ENCODE measurements at regions not wholly inside any gene's neighbourhood (a gene's known extent, or its start where the extent isn't known, plus 50 kb on each side); places are given as distances from the start of the nearest gene placed in this dataset.

DNA sequence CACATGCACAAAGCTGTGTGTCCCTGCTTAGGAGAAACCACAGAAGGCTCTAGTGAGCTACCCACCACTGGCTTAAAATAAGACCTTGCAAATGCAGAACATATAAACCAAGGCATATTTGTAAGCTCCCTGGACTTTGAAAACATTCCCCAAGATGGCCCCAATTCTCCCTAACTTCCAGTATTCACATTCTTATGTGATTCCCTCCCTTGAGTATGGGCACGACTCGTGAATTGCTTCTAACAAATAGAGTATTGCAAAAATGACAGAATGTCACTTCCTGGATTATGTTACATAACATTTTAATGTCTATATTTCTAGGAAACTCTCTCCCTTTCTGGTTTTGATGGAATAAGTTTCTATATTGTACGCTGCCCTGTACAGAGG is 131.8 kb upstream of the MCTP2 start:
- no peak for DNase-seq

DNA sequence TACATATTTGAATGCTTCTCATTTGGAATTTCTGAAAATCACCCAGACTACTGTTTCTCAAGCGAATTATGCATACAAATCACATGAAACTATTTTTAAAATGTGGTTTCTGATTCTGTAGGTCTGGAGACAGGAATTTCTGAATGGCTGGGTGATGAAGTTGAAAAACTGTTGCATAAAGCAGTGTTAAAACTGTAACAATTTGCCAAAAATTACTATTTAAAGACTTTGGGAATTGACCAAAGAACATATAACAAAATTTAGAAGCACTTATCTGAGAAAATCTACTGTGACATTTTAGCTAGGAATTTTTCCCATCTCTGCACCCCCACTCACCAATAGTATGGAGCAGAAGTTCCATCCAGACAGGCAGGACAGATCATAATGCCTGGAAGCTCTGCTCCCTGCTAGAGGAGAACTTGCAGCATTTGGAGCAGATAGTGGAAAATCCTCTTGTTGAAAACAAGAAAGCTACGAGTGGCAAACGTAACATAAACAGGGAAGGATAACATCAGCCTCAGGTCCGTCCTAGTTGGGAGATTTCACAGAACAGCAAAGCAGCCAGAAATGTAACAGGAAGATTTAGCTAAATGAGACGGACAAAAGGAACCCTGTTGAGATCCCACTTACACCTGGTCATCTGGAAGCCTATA is 132.3 kb upstream of the MCTP2 start:
- no peak for DNase-seq

DNA sequence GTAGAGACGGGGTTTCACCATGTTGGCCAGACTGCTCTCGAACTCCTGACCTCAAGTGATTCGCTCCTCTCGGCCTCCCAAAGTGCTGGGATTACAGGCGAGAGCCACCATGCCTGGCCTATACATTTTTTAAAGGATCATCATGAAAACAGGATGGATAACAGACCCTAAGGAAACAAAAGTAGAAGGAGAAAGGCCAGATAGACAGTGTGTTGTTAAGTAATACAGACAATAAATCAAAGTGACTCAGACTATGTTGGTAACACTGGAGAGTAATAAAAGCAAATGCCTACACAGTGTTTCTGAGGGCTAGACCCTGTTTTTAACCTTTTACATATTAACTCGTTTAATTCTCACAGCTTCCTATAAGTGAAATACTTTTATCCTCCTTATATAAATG is 133.8 kb upstream of the MCTP2 start:
- no peak for DNase-seq

DNA sequence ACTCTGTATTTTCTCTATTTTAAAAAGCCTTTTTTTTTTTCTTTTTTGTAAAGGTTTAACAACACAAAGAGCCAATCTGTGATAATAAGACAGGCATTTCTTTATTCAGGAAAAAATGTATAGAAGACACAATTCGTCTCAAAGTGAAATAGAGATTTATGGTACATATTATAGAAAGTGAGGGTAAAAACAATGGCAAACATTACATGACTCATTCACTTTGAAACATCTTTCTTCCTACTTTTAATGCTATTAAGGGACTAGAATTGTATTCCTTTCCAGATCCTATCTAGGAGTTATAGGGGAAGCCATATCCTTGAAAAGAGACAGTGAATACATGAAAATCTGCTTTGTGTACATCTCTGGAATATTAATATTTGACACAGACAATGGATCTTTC is 137.1 kb upstream of the MCTP2 start:
- DNase-seq, result no peak

DNA sequence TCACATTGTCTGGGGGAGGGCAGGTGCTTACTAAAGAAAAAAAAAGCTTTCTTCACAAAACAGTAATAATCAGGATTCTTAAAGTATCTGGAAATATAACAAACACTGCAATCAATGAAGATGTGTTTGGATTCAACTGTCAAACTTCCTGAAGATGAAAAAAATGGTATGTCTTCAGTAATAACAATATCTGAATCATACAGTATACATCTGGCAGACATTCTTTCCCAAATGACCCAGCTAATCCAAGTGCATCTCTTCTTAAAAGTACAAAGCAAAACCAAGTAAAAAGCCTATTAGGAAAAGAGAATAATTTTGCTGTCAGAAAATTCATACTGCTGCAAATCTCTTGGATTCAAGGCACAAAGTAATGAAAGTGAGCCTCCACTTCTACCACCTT is 145.0 kb upstream of the MCTP2 start:
- DNase-seq, result no peak

DNA sequence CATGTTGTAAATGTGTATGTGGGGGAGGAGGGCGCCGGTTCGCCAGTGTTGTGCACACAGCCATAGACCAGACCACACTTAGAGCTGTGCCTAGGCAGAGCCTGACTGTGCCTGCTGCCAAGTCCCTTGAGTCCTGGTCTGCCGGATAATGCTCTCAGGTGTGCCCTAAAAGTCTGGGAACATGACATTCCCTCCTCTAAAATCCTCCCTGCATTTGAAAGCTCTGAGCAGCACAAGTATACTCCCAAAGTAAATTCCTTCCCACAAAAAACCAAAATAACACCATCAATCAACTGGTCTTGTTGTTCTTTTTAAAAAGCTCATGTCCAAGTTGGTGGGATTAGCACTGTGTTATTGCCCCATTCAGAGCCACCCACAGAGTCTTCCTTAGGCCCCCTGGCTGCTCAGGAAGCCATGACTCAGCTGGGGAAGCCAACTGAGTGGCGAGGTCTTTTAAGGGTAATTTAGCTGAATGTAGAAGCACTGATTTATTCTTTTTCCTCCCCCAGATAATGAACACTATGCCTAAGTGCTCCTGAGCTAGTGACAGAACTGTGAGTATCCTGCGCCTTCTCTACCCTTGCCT is 147.8 kb upstream of the MCTP2 start:
- DNase-seq, result no peak

DNA sequence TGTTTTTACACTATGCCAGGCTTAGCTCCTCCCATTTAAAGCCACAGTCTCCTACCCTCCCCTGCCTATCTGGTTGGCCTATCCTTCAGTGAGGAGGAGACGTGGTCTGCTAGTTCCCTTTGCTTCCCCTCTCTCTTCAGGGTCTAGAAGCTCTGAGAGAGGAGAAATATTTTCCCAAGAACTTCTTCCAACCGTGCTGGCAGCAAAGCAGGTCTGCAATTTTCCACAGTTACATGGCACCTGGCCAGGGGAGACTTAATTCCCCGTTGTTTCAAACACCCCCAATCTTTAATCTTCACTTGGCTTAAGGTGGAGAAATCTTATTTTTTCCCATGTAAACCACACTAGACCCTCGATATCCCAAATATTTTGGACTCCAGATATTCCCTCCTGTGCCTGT is 149.5 kb upstream of the MCTP2 start:
- DNase-seq, result no peak

DNA sequence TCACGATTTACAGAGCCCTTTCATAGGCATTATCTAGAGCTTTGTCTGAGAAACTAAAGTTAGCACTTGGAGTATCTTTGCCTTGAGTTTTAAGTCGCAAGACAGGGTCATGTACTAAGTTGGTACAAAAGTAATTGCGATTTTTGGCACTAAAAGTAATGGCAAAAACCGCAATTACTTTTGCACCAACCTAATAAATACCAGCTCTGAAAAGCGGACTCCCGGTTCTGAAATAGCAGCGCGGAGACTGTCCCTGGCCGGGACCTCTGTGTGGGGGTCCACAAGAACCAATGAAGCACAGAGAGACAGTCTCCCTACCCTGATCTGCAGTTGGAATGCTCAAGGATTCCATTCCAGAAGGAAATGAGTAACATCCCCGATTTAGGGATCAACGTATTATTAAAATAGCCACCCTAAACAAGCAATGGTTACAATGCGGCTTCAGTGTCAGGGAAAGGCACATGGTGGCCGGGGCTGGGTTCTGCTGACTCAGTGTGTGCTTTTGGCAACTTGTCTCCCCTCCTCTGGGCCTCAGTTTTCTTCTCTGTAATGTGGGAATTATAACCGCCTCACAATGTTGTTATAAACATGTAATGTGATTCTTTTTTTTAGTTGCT is 150.3 kb upstream of the MCTP2 start:
- no peak for DNase-seq

DNA sequence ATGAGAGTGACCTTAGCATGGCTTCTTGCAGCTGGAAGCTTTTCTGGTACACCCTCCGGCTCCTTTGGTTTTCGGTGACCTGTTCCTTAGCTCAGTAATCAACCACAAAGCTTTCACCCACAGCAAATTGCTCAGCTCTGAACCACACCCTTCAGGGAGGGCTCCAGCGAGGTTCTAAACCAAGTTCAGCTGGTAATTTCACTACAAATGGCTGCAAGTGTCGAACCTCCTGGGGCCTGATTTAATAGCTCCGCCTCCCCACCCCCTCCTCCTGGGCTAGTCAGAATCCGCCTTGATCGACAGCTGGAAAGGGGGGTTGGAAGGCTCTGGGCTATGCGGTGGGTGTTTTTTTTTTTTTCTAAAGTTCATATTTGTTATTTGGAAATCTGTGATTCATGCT is 150.9 kb upstream of the MCTP2 start:
- no peak for DNase-seq

DNA sequence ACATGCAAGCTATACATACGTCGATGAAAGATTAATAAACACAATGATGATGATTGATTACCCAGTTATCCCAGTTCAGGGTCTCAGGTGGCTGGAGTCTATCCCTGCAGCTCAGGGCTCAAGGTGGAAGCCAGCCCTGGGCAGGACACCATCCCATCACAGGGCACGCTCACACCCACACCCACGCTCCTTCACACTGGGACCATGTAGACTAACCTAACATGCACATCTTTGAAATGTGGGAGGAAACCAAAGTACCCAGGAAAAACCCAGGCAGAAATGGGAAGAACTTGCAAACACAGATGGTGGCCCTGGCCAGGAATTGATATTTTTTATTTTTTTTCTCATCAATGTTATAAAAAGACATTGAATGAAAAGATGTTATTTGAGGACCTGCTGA is 151.4 kb upstream of the MCTP2 start:
- DNase-seq, result no peak

DNA sequence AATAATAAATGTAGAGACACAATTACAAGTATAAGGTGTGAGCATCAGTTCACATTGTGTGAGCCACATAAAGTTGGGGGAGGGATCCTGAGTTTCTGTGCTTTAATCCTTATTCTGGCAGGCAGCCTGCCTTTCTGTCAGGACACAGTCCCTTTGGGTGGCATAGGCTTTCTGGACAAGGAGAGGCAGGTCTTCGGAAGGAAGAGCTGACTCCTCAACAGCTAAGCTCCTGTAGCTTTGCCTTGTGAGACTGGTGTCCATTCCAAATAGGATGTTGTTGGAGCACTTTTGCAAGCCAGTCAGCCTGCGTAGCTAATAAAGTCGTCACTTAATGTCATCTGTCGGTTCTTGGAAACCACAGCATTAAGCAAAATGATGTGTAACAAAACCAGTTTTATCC is 151.9 kb upstream of the MCTP2 start:
- DNase-seq, result no peak

DNA sequence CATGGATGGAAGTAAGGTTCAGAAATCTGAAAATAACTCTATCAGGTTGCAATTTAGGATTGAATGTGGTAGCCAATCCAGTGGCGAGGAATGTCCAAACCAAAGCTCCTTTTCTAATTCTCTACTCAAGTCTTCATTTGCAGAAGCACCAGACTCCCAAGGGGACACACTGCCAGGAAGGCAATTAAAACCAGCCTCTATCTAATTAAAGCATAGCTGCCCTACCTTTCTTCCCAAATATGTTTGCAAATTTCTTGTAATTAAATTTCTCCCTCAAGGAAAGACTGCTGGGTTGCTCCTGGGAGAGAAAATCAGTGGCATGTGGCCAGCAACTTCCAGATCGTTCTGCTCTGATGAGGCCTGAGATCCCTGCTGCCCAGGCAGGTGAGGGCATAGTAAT is 153.4 kb upstream of the MCTP2 start:
- DNase-seq, result no peak

DNA sequence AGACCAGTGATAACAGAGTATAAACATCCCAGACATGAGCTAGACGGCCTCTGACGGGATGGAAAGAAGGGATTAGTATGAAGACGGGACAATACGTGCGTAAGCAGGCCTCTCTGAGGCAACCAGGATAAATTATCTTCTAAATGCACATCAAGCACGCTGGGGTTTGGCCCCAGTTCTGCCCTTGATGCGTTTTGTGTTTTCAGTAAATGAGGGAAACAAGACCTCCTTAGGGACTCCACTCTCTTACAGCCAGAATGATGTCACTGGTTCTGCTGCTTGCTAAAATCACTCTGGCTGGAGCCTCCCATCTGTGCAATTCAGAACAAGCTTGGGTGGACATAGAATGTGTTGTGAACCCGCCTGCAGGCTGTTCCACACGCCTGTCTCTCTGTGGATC is 156.0 kb upstream of the MCTP2 start:
- DNase-seq, result no peak

DNA sequence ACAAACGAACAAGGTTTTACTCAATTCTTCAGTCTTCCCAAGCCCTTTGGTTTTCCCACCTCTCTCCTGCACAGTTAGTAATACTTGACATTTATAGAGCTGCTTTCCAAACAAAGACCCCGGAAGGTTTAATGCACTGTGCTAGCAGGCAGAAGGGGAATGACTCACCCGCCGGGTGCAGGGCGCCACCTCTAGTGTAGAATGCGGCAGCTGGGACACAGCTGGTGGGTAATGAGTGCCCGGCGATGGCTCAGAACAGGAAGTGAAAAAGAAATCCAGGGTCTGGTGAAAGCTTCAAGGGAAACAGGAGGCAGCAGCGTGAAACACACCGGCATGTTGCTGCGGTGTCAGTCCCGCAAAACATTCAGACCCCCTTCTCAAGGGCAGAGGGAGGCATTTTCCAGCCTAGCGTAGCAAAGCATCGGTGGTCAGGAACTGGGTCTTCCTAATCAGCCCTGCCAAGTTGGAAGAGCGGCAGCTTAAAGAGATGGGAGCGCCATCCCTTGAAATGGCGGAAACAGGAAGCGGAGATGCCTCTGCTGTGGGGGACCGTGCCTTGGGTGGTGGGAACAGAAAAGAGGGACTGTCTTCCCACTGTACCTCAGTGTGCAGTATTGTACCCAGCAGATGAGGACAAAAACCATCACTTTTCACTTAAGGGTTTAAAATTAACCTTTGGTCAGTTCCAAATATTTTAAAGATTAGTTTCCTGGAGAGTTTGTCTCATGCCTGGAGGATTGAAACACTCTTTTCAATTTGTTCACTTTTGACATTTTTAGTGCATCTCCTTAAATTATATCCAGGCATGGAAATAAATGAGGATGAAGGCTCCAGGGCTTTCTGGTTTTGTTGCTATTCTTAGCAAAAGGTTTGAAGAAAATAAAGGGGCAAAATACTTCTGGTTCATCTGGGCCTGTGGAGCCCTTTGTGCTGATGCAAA is 160.7 kb upstream of the MCTP2 start:
- DNase-seq, result no peak

DNA sequence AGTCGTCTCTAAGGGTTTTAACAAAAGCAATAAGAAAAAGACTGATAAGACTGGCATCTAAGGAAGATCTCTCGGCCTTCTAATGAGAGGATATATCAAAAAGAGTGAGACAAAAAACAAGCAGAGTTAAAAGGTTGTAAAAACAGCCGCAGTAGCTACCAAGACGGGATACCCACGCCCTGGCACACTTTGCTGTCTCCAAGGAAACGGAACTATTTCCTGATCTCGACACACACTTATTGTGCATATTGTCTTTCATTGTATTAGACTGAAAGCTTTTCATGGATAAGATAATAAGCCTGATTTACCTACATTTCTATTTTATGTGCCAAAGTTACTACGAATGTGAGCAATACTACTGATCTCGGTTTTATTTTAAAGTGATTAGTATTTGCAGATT is 161.5 kb upstream of the MCTP2 start:
- DNase-seq, result no peak

DNA sequence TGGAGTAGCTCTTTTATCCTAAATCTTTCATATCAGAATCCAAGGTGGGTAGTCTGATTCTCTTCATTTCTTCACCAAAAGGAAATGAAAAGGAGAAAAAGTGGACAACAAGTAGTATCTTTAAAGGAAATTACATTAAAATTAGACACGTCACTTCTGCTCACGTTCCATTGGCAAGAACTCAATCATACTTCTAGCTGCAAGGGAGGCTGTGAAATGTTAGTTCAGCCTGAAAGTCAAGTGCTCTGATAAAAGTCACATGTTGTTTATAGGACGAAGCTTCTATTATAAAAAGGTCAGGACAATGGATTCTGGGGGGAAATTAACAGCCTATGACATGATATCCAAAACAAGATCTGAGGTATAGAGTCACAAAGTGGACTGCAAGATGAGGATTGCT is 164.6 kb upstream of the MCTP2 start:
- DNase-seq, result no peak

DNA sequence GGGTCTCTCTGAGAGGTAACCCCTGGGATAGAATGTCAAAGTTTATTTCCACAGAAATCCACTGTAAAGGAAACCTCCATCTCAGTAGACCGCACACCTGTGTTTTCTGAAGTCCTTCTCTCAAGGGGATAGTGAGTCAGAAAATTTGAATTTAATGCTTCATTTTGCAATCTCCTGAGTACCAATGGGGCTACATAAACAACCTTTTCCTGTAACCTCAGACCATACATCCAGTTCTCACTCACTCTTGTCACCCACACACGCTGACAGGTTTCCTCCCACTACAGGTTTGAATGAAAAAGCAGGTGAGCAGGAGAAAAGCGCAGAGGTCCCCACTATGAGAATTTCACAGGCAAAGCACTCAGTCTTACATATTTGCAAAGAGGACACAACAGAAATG is 165.3 kb upstream of the MCTP2 start:
- DNase-seq, result no peak

DNA sequence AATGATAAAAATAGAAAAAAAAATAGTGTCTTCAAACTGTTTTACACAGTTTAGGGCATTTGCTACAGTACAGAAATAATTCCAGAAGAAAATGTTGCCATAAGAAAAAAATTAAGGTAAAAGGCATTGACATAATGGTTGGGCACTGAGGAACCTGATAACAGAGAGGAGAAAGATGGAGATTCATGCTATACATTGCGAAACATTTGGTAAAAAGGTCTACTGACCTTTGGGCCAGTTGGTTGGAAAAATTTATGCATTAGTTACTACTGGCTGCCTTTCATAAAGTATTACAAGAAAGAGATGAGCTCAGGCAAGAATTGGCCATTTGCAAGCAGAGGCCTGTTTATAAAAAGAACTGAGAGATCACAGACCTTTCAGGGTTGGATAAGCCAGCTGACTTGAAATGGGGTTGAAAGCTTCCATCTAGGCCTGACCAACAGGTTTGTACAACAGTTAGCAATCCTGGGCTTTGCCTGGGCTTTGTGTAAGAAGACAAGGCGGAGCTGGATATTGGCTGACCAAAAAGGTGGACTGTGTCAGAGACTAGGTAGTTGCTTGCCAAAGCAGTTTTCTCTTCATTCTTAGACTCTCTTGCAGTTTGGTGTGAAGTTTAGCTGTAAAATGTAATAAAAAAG is 166.6 kb upstream of the MCTP2 start:
- DNase-seq, result no peak

DNA sequence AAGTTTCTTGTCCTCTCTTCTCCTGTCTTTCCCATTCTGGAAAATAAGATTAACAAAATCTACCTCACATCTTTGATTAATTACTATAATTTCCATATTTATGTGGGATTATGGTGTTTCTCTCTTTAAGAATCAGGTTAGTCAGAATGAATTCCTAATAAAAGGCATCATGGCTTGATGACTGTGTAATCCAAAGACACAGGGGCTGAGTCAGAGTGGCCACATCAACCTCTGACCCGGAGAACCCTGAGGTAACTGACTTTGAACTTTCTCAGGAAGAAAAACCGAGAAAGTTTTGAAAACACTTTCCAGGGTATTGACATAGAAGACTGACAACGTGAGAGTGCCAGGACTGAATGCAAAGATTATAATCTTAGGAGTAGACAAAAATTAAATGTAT is 170.3 kb upstream of the MCTP2 start:
- no peak for DNase-seq

DNA sequence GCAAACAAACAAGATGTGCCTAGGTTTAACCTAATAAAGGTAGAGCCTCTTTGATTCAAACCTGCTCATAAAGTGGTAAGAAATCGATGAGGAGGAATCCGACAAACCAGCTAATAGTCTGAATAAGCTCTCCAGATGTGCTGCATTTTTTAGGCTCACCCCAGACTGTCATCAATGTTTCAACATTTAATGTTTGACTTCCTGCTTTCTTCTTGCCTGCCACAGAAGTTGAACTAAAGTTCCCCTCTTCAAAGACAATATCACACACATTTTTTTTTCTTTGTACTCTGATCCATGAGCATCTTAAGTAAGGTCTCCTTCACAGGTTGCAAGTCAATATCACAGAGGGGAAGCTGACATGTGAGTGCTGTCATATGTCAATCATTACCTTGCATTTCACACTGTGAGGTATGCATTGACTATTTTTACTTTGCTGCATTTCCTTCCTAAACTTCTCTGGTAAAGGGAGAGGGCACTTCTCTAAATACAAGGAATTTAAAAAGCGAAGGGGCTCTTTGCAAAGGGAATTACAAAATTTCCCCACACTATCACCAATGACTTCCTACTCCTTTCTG is 172.3 kb upstream of the MCTP2 start:
- no peak for DNase-seq

DNA sequence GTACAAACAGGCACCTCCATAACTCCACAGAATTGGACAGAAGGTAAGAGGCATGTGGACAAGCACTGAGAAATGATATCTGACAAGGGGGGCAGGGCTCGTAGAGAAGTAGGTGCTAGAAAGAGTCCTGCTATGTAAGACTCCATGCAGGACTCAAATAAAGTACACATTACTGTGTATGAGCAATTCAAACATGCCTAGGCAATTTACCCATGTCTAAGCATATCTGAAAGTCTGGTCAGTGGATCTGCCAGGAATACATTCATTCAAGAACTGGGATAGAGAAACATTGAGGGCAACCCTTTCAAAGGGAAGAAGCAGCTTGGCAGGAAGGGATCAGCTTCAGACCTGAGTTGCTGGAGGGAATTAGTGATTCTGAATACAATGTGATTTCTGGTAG is 174.1 kb upstream of the MCTP2 start:
- no peak for DNase-seq

DNA sequence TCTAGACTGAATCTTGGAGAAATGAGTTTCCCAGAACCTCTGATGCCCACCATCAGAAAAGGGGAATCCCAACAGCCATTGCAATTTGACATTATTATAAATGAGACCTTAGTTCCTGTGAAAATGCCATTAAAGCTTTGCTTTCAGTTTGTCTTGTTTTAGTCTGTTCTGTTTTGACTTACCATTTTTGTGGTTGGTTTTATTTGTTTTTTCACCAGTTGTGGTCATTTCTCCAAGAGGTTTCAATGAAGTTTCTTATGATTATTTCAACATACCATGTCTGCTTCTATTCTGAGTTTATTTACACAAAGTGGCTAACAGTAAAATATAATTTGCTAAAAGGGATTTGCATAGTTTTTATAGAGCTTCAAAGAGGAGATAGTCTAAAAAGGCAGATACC is 175.0 kb upstream of the MCTP2 start:
- DNase-seq, result no peak

DNA sequence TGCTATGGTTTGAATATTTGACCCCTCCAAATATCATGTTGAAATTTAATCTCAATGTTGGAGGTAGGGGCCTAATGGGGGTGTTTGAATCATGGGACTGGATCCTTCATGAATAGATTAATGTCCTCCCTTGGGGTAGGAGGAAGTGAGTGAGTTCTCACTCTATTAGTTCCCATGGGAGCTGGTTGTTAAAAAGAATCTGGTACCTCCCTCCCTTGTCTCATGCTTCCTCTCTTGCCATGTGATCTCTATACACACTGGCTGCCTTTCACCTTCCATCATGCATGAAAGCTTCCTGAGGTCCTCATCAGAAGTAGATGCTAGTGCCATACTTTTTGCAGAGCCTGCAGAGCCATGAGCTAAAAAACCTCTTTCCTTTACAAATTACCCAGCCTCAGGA is 177.7 kb upstream of the MCTP2 start:
- no peak for DNase-seq
